PC-3 (cell line): ENCODE measurements at regions not wholly inside any gene's neighbourhood (a gene's known extent, or its start where the extent isn't known, plus 50 kb on each side); places are given as distances from the start of the nearest gene placed in this dataset.

Experiments used
- CTCF ChIP-seq: fragments of 300-600 bp; sonication (generic); conservative IDR thresholded peaks from 2 replicates; pipeline ENCODE4 v1.5.1; 2017; ENCODE audit warnings: antibody characterized with exemption, low read depth, mild to moderate bottlenecking, low read length
- EZH2 ChIP-seq: fragments of 300-600 bp; sonication (generic); IDR thresholded peaks from one replicate; pipeline ENCODE4 v1.6.1; 2017; ENCODE audit warnings: antibody characterized with exemption, mild to moderate bottlenecking, low read length; ENCODE audit not compliant: unreplicated experiment

- TF ChIP-seq CTCF (no peak), EZH2 (no peak)
Measured at GRCh38 chr3:24616110-24616829, 121.6 kb upstream of the THRB start.
